ENCODE measurements at regions not wholly inside any gene's neighbourhood (a gene's known extent, or its start where the extent isn't known, plus 50 kb on each side); places are given as distances from the start of the nearest gene placed in this dataset.

- no peaks in the 10 kb centered on the region for H3K4me1 ChIP-seq (ENCODE audit: control insufficient read depth, insufficient read depth, low read length)
- H3K27ac ChIP-seq (ENCODE audit: low read length), result no peak overlapping the region
- H3K4me3 ChIP-seq (ENCODE audit: low read depth in 2 of 2, low read length in 2 of 2), result no peak overlapping the region
- BruUV-seq (replicated peaks), result no TSS peak
- CTCF ChIA-PET, result no interaction called here
- H3K36me3 ChIP-seq (ENCODE audit: control insufficient read depth, insufficient read depth, low read length), result no peaks in the 10 kb centered on the region
- DNase-seq (ENCODE audit: low read depth, low spot score), result peak; percentile 10
- no peaks in the 10 kb centered on the region for H3K9me3 ChIP-seq (ENCODE audit: control insufficient read depth, insufficient read depth, low read depth, low read length)
- no peak for ATAC-seq
- TF ChIP-seq POLR2AphosphoS5 (IDR thresholded peaks at IDR 0.05; ENCODE audit: low read depth, low read length) (no peak), CTCF (IDR thresholded peaks at IDR 0.05) (peak; percentile 55)
- no peaks in the 10 kb centered on the region for H3K27me3 ChIP-seq (ENCODE audit: control insufficient read depth, insufficient read depth, low read length)
- POLR2A ChIA-PET, result no interaction called here
- in situ Hi-C loops (cut with HindIII; ENCODE audit: low pct_unique_long_range_greater_than_20kb, low sequenced_read_pairs), result no loop called here
- intact Hi-C loops (cut with micrococcal nuclease; ENCODE audit: unreplicated experiment), result no loop called here
Measured at GRCh38 chr10:108783897-108784296, 1139.4 kb downstream of the XPNPEP1 start.

- Histone ChIP-seq H3K36me3 (ENCODE audit: control insufficient read depth, insufficient read depth, low read length) (no peaks in the 10 kb centered on the region), H3K27ac (ENCODE audit: low read length) (no peak overlapping the region), H3K9me3 (ENCODE audit: control insufficient read depth, insufficient read depth, low read depth, low read length) (no peaks in the 10 kb centered on the region), H3K4me3 (ENCODE audit: low read depth in 2 of 2, low read length in 2 of 2) (no peak overlapping the region), H3K27me3 (ENCODE audit: control insufficient read depth, insufficient read depth, low read length) (no peaks in the 10 kb centered on the region), H3K4me1 (ENCODE audit: control insufficient read depth, insufficient read depth, low read length) (no peaks in the 10 kb centered on the region)
- in situ Hi-C loops (cut with HindIII; ENCODE audit: low pct_unique_long_range_greater_than_20kb, low sequenced_read_pairs), result no loop called here
- intact Hi-C loops (cut with micrococcal nuclease; ENCODE audit: unreplicated experiment), result no loop called here
- ChIA-PET POLR2A (no interaction called here), CTCF (no interaction called here)
- no peak for DNase-seq (ENCODE audit: low read depth, low spot score)
- ATAC-seq, result no peak
- BruUV-seq (replicated peaks), result no TSS peak
- no peak for TF ChIP-seq REST (IDR thresholded peaks at IDR 0.05; ENCODE audit: insufficient read depth in 1 of 2, low read depth in 2 of 2, low read length in 1 of 2)
- no peak for TF ChIP-seq SIN3A (IDR thresholded peaks at IDR 0.05; ENCODE audit: borderline replicate concordance, insufficient read depth, low read depth, low read length)
- no peak for TF ChIP-seq POLR2AphosphoS5 (IDR thresholded peaks at IDR 0.05; ENCODE audit: low read depth, low read length)
- TF ChIP-seq CTCF (IDR thresholded peaks at IDR 0.05), result no peak
- no peak for TF ChIP-seq TCF7L2 (IDR thresholded peaks at IDR 0.05; ENCODE audit: low read depth, low read length)
Measured at GRCh38 chr10:108782411-108782810, 1140.9 kb downstream of the XPNPEP1 start.

- Histone ChIP-seq H3K27me3 (ENCODE audit: control insufficient read depth, insufficient read depth, low read length) (no peaks in the 10 kb centered on the region), H3K4me1 (ENCODE audit: control insufficient read depth, insufficient read depth, low read length) (no peaks in the 10 kb centered on the region), H3K9me3 (ENCODE audit: control insufficient read depth, insufficient read depth, low read depth, low read length) (no peaks in the 10 kb centered on the region), H3K36me3 (ENCODE audit: control insufficient read depth, insufficient read depth, low read length) (no peaks in the 10 kb centered on the region), H3K4me3 (ENCODE audit: low read depth in 2 of 2, low read length in 2 of 2) (no peak overlapping the region), H3K27ac (ENCODE audit: low read length) (no peak overlapping the region)
- intact Hi-C loops (cut with micrococcal nuclease; ENCODE audit: unreplicated experiment), result no loop called here
- no peak for TF ChIP-seq CTCF (IDR thresholded peaks at IDR 0.05)
- TF ChIP-seq REST (IDR thresholded peaks at IDR 0.05; ENCODE audit: insufficient read depth in 1 of 2, low read depth in 2 of 2, low read length in 1 of 2), result no peak
- no peak for TF ChIP-seq SIN3A (IDR thresholded peaks at IDR 0.05; ENCODE audit: borderline replicate concordance, insufficient read depth, low read depth, low read length)
- no peak for TF ChIP-seq TCF7L2 (IDR thresholded peaks at IDR 0.05; ENCODE audit: low read depth, low read length)
- TF ChIP-seq POLR2AphosphoS5 (IDR thresholded peaks at IDR 0.05; ENCODE audit: low read depth, low read length), result no peak
- POLR2A ChIA-PET, result no interaction called here
- DNase-seq (ENCODE audit: low read depth, low spot score) (no peak), ATAC-seq (no peak)
- CTCF ChIA-PET, result no interaction called here
- in situ Hi-C loops (cut with HindIII; ENCODE audit: low pct_unique_long_range_greater_than_20kb, low sequenced_read_pairs), result no loop called here
- BruUV-seq (replicated peaks), result no TSS peak
Measured at GRCh38 chr10:108779501-108779900, 1143.8 kb downstream of the XPNPEP1 start.

All from Panc1 (cell line).